Esophagus squamous epithelium (tissue), 4 donors: ENCODE measurements at regions not wholly inside any gene's neighbourhood (a gene's known extent, or its start where the extent isn't known, plus 50 kb on each side); places are given as distances from the start of the nearest gene placed in this dataset.

Source experiments
- CTCF ChIP-seq, 6 experiments: fragments of 450-650 bp in 4 of 6; fragments of 200-600 bp in 2 of 6; sonication (generic) in 2 of 6; IDR thresholded peaks; one replicate each; pipeline ENCODE4 v1.5.1; 2016 to 2019; ENCODE audit warnings: antibody characterized with exemption in 6 of 6, mild to moderate bottlenecking in 4 of 6, moderate library complexity in 4 of 6
- POLR2A ChIP-seq, 4 donors: fragments of 450-650 bp; IDR thresholded peaks; one replicate each; pipeline ENCODE4 v1.6.1; 2017; ENCODE audit warnings: antibody characterized with exemption in 4 of 4, mild to moderate bottlenecking in 4 of 4, moderate library complexity in 3 of 4

GRCh38 chr11:130693543-130693942, 222.7 kb downstream of the SNX19 start:
- no peak for TF ChIP-seq CTCF (IDR thresholded peaks at IDR 0.05)
- TF ChIP-seq POLR2A (IDR thresholded peaks at IDR 0.05): no peak
